GM23248 (cell line): ENCODE measurements at regions not wholly inside any gene's neighbourhood (a gene's known extent, or its start where the extent isn't known, plus 50 kb on each side); places are given as distances from the start of the nearest gene placed in this dataset.

Source experiments
- DNase-seq: peaks from one replicate; pipeline ENCODE4 v3.0.0-alpha.2; 2015
- H2AFZ ChIP-seq: fragments of 200-600 bp; sonication (generic); 2 replicates; pipeline ENCODE4 v1.6.1; 2016; ENCODE audit warnings: antibody characterized with exemption
- H3F3A ChIP-seq: fragments of 200-600 bp; sonication (generic); 2 replicates; pipeline ENCODE4 v1.6.1; 2016; ENCODE audit warnings: mild to moderate bottlenecking, antibody characterized with exemption, mixed run types; ENCODE audit not compliant: insufficient read depth
- H3K27ac ChIP-seq: fragments of 200-600 bp; sonication (generic); 2 replicates; pipeline ENCODE4 v1.5.1; 2016; ENCODE audit warnings: mild to moderate bottlenecking
- H3K27me3 ChIP-seq: fragments of 200-600 bp; sonication (generic); replicated peaks from 2 replicates; pipeline ENCODE4 v1.6.1; 2016; ENCODE audit warnings: mild to moderate bottlenecking; ENCODE audit not compliant: insufficient read depth
- H3K36me3 ChIP-seq: fragments of 200-600 bp; sonication (generic); 2 replicates; pipeline ENCODE4 v1.6.1; 2016; ENCODE audit warnings: low read depth, mild to moderate bottlenecking
- H3K4me1 ChIP-seq: fragments of 200-600 bp; sonication (generic); 2 replicates; pipeline ENCODE4 v1.6.1; 2016; ENCODE audit warnings: mild to moderate bottlenecking; ENCODE audit not compliant: insufficient read depth
- H3K4me2 ChIP-seq: fragments of 200-600 bp; sonication (generic); one replicate; pipeline ENCODE4 v1.6.1; 2016; ENCODE audit warnings: mild to moderate bottlenecking; ENCODE audit not compliant: unreplicated experiment
- H3K4me3 ChIP-seq: fragments of 200-600 bp; sonication (generic); 2 replicates; pipeline ENCODE4 v1.5.1; 2016; ENCODE audit warnings: mild to moderate bottlenecking
- H3K79me2 ChIP-seq: fragments of 200-600 bp; sonication (generic); 2 replicates; pipeline ENCODE4 v1.6.1; 2016; ENCODE audit warnings: mild to moderate bottlenecking; ENCODE audit not compliant: insufficient read depth
- H3K9ac ChIP-seq: fragments of 200-600 bp; sonication (generic); 2 replicates; pipeline ENCODE4 v1.6.1; 2016; ENCODE audit warnings: mild to moderate bottlenecking
- H3K9me2 ChIP-seq: fragments of 200-600 bp; sonication (generic); 2 replicates; pipeline ENCODE4 v1.6.1; 2016; ENCODE audit warnings: mixed run types, mild to moderate bottlenecking, moderate library complexity; ENCODE audit not compliant: insufficient read depth
- H3K9me3 ChIP-seq: fragments of 200-600 bp; sonication (generic); one replicate; pipeline ENCODE4 v1.6.1; 2017; ENCODE audit warnings: low read depth
- H4K20me1 ChIP-seq: fragments of 200-600 bp; sonication (generic); 2 replicates; pipeline ENCODE4 v1.6.0; 2016; ENCODE audit not compliant: insufficient read depth
- EZH2 ChIP-seq: fragments of 200-600 bp; sonication (generic); IDR thresholded peaks from 2 replicates; pipeline ENCODE4 v1.6.1; 2018; ENCODE audit warnings: antibody characterized with exemption, mild to moderate bottlenecking; ENCODE audit not compliant: insufficient read depth, poor library complexity, severe bottlenecking
- EZH2phosphoT487 ChIP-seq: fragments of 200-600 bp; sonication (generic); IDR thresholded peaks from 2 replicates; pipeline ENCODE4 v1.6.1; 2018; ENCODE audit warnings: antibody characterized with exemption, moderate library complexity, mild to moderate bottlenecking, low read depth; ENCODE audit not compliant: insufficient read depth
- WGBS, 2 experiments: methylation state at CpG; one replicate each; pipeline ENCODE4 v1.1.6; 2015 to 2017; ENCODE audit warnings: low lambda C conversion rate in 2 of 2, low coverage in 1 of 2; ENCODE audit errors: missing lambda C conversion rate in 2 of 2; 5-methylcytosine and 5-hydroxymethylcytosine counted together
- in situ Hi-C: fragments of 300-500 bp; cut with MboI; formaldehyde crosslinking; loops from 2 replicates; pipeline ENCODE4 v1.15.0; 2020

- no peak overlapping the region for H3K9ac ChIP-seq
- DNase-seq, result peak; percentile 30
- WGBS, 2 experiments, result 28 to 45% methylated on average over 3 of the region's 3 CpGs
- H3K9me2 ChIP-seq, result no peaks in the 10 kb centered on the region; the same call in 1 of the 2 replicates
- H3K27ac ChIP-seq, result no peak overlapping the region
- H3K79me2 ChIP-seq, result no peaks in the 10 kb centered on the region
- no peaks in the 10 kb centered on the region for H3F3A ChIP-seq
- no peaks in the 10 kb centered on the region for H3K9me3 ChIP-seq
- H2AFZ ChIP-seq, result no peak overlapping the region
- no peaks in the 10 kb centered on the region for H3K27me3 ChIP-seq
- H3K4me2 ChIP-seq, result no peak overlapping the region
- no peaks in the 10 kb centered on the region for H3K4me1 ChIP-seq
- TF ChIP-seq EZH2 (no peak), EZH2phosphoT487 (no peak)
- no peaks in the 10 kb centered on the region for H4K20me1 ChIP-seq
- no peaks in the 10 kb centered on the region for H3K36me3 ChIP-seq
- no peak overlapping the region for H3K4me3 ChIP-seq
- in situ Hi-C loops, result no loop called here
Measured at GRCh38 chr13:73598020-73598712, 536.0 kb downstream of the KLF12 start.

DNA sequence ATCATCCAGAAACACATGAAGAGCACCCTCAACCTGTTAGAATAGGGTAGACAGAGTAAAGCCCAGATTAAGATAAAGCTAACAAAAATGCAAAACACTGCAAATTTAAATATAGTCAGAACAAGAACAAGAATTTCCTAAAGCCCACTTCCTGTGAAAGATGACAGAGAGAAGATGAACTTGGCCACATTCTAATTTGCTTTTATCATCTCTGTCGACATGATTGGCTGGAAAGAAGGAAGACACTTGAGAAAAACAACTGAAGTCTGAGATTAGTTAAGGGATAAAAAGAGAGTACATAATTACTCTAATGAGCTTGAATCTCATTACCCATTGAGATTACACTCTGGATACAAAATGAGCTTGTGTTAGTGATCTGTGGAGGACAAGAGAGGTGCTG, 537.6 kb downstream of the KLF5 start:
- WGBS, 2 experiments, result 0% methylated on average over 1 of the region's 1 CpG
- no peak overlapping the region for H3K4me2 ChIP-seq
- no peaks in the 10 kb centered on the region; the same call in 1 of the 2 replicates for H3K9me2 ChIP-seq
- H3K9me3 ChIP-seq, result no peaks in the 10 kb centered on the region
- H3K4me3 ChIP-seq, result no peak overlapping the region
- H3K9ac ChIP-seq, result no peak overlapping the region
- H3K27me3 ChIP-seq, result no peaks in the 10 kb centered on the region
- no peak overlapping the region for H3K27ac ChIP-seq
- H3K4me1 ChIP-seq, result no peaks in the 10 kb centered on the region
- no peaks in the 10 kb centered on the region for H3K36me3 ChIP-seq
- no peak for DNase-seq
- no peaks in the 10 kb centered on the region for H3K79me2 ChIP-seq
- H2AFZ ChIP-seq, result no peak overlapping the region
- no peaks in the 10 kb centered on the region for H4K20me1 ChIP-seq
- in situ Hi-C loops, result no loop called here
- TF ChIP-seq EZH2 (no peak), EZH2phosphoT487 (no peak)
- H3F3A ChIP-seq, result no peaks in the 10 kb centered on the region

DNA sequence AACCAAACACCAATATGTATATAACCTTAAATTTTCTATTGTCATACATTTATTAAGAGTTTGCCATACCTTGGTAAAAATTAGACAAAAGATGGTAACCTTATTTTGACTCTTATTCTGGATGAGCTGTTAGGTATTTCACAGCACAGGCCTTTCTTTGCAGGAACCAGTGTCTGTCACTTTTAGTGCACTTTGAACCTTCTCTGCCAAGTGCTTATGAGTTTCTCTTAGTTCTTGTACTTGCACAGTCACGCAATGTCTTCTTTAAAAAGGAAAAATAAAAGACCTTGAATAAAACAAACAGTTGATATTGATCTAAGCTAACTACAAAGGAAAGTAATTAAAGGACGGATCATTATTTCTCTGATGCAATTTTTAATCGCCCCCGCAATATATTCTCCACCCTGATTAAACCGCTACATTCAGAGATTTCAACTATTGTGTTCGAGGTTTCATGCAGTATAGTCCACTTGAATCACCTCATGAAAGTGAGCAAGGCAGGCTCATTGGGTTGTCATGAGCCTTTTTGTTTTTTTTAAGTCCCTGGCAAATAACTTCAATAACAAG, 534.5 kb downstream of the KLF5 start:
- Histone ChIP-seq H3K27me3 (no peaks in the 10 kb centered on the region), H3K4me3 (no peak overlapping the region), H3K79me2 (no peaks in the 10 kb centered on the region), H3K4me2 (no peak overlapping the region), H3K9me2 (no peaks in the 10 kb centered on the region; the same call in 1 of the 2 replicates), H2AFZ (no peak overlapping the region), H3K36me3 (no peaks in the 10 kb centered on the region), H4K20me1 (no peaks in the 10 kb centered on the region), H3K9ac (no peak overlapping the region), H3K27ac (no peak overlapping the region), H3K9me3 (no peaks in the 10 kb centered on the region), H3K4me1 (no peaks in the 10 kb centered on the region), H3F3A (no peaks in the 10 kb centered on the region)
- in situ Hi-C loops, result no loop called here
- no peak for DNase-seq
- TF ChIP-seq EZH2 (no peak), EZH2phosphoT487 (no peak)
- 62 to 78% methylated on average over 6 of the region's 6 CpGs for WGBS, 2 experiments

DNA sequence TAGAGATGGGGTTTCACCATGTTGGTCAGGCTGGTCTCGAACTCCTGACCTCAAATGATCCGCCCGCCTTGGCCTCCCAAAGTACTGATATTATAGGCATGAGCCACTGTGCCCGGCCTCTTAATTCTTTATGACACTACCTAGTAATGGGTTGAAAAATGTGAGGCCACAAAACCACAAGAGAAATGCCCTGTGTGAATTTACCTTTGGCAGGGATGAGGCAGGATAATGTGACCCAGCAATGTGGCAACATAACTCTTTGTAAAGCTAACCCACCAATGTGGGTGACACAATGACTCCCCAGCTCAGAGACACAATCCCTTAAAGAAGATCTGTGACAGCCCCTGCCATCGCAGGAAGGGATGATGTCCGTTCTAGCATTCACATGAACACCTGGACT, 533.1 kb downstream of the KLF5 start:
- no peak overlapping the region for H3K4me3 ChIP-seq
- H3F3A ChIP-seq, result no peaks in the 10 kb centered on the region
- TF ChIP-seq EZH2, result no peak
- no peak for TF ChIP-seq EZH2phosphoT487
- in situ Hi-C loops, result no loop called here
- H3K36me3 ChIP-seq, result no peaks in the 10 kb centered on the region
- H3K9me3 ChIP-seq, result no peaks in the 10 kb centered on the region
- no peaks in the 10 kb centered on the region for H3K27me3 ChIP-seq
- no peaks in the 10 kb centered on the region for H4K20me1 ChIP-seq
- H3K9me2 ChIP-seq, result no peaks in the 10 kb centered on the region
- no peak for DNase-seq
- H3K79me2 ChIP-seq, result no peaks in the 10 kb centered on the region
- no peak overlapping the region for H3K4me2 ChIP-seq
- H3K9ac ChIP-seq, result no peak overlapping the region
- no peak overlapping the region for H3K27ac ChIP-seq
- 60 to 65% methylated on average over 6 of the region's 6 CpGs for WGBS, 2 experiments
- no peak overlapping the region for H2AFZ ChIP-seq
- H3K4me1 ChIP-seq, result no peaks in the 10 kb centered on the region
